Hypothalamus (tissue), 51 donors: ENCODE measurements at regions not wholly inside any gene's neighbourhood (a gene's known extent, or its start where the extent isn't known, plus 50 kb on each side); places are given as distances from the start of the nearest gene placed in this dataset.
"Not testable (repeated sequence)": the region's sequence is repeated elsewhere in the genome, so short reads cannot be mapped to it uniquely, and the experiment has no call there.

Source experiments
- DNase-seq, 51 donors: peaks; one replicate each; lab custom pipeline; 2025; lab: John Stamatoyannopoulos, UW

- DNase-seq, result no peak
These were observed 237.5 kb upstream of the POGK start for GRCh38 chr1:166601650-166602278.

- DNase-seq, result not testable (repeated sequence)
These were observed 236.5 kb upstream of the POGK start for GRCh38 chr1:166602801-166603200.

GRCh38 chr1:166603296-166603695 is 236.0 kb upstream of the POGK start:
- DNase-seq, result no peak

- no peak for DNase-seq
These were observed 234.1 kb upstream of the POGK start for GRCh38 chr1:166605137-166605536.

- DNase-seq, result no peak
These were observed 226.4 kb upstream of the POGK start for GRCh38 chr1:166612886-166613285.

DNA sequence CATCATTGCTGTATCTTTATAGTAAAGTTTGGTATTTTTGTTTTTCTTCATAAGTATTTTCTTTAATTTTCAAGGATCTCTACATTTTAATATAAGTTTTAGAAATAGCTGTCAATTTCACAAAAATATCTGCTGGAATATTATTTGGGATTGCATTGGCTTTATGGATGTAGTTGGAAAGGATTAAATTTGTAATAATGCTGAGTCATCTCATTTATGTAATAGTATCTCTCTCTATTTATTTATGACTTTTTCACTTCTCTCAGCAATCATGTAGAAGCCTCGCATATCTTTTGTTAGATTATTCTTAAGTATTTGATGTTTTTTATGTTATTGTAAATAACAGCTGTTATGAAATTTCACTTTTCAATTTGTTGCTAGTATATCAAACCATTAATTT is 223.1 kb upstream of the POGK start:
- DNase-seq, result no peak

- DNase-seq, result no peak
These were observed 212.6 kb upstream of the POGK start for GRCh38 chr1:166626711-166627110.

GRCh38 chr1:166627558-166627957 is 211.7 kb upstream of the POGK start:
- no peak for DNase-seq

GRCh38 chr1:166628259-166628658 is 211.0 kb upstream of the POGK start:
- DNase-seq, result no peak

- no peak for DNase-seq
These were observed 209.3 kb upstream of the POGK start for GRCh38 chr1:166629946-166630345.

GRCh38 chr1:166630369-166630768 is 208.9 kb upstream of the POGK start:
- DNase-seq, result no peak

GRCh38 chr1:166638137-166638536 is 201.1 kb upstream of the POGK start:
- no peak for DNase-seq

DNA sequence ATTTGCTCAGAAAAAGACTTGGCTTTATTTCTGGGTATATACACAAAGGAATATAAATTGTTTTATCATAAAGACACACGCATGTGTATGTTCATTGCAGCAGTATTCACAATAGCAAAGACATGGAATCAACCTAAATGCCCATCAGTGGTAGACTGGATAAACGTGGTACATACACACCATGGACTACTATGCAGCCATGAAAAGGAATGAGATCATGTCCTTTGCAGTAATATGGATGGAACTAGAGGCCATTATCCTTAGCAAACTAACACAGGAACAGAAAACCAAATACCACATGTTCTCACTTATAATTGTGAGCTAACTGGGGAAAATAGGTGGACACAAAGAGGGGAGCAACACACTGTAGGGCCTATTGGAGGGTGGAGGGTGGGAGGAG is 182.0 kb upstream of the POGK start:
- DNase-seq, result not testable (repeated sequence)

DNA sequence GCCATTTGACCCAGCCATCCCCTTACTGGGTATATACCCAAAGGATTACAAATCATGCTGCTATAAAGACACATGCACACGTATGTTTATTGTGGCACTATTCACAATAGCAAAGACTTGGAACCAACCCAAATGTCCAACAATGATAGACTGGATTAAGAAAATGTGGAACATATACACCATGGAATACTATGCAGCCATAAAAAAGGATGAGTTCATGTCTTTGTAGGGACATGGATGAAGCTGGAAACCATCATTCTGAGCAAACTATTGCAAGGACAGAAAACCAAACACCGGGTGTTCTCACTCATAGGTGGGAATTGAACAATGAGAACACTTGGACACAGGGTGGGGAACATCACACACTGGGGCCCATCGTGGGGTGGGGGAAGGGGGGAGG is 172.5 kb upstream of the POGK start:
- not testable (repeated sequence) for DNase-seq

DNA sequence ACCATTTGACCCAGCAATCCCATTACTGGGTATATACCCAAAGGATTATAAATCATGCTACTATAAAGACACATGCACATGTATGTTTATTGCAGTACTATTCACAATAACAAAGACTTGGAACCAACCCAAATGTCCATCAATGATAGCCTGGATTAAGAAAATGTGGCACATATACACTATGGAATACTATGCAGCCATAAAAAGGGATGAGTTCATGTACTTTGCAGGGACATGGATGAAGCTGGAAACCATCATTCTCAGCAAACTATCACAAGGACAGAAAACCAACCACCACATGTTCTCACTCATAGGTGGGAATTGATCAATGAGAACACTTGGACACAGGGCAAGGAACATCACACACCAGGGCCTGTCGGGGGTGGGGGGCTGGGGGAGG is 171.7 kb upstream of the POGK start:
- not testable (repeated sequence) for DNase-seq

DNA sequence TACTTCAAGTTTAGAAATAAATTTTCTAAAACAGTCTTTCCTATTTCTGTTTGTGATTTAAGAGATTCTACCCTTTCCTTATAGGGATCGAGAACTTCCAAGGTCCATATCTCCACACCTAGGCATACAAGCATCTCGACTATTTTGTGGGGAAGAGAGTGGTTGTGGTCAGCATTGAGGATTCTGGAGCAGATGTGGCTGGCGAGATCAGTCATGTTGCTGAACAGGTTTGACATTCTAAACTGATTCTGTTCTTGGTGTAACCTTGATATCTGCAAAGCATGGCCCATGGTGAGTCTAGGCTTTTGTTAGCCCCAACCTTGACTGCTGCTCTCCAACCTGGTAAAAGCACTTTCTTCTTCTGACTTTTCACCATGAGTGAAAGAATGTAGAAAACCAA is 167.6 kb upstream of the POGK start:
- DNase-seq, result no peak

GRCh38 chr1:166673722-166674121 is 165.6 kb upstream of the POGK start:
- no peak for DNase-seq

DNA sequence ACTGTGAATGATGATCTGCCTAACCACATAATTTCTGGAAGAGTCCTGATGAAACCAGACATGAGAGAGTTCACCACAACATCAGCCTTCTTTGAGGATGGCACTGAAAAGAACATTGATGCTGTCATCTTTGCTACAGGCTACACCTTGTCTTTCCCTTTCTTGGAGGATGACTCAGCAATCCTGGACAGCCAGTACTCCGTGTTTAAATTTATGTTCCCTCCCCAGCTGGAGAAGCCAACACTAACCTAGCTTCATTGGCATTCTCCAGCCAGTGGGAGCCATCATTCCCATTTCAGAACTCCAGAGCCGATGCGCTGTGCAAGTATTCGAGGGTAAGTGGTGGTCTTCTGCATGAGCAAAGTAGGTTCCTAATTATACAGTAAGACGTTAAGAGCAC is 164.1 kb upstream of the POGK start:
- DNase-seq, result no peak

DNA sequence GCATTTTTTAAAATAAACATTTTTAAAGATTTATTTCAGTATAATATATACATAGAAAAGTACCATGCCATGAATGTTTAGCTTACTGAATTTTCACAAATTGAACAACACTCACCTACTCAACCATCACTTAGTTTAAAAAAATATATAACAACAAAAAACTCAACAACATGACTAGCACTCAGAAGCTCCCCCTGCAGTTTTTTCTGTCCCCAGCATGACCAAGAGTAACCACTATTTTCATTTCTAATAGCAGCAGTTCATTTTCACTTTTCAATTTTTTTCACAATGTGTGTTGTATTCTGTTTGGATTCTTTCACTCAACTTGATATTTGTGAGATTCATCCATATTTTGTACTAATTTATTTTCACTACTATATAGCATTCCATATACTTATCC is 162.3 kb upstream of the POGK start:
- DNase-seq, result no peak

GRCh38 chr1:166679369-166679768 is 159.9 kb upstream of the POGK start:
- DNase-seq, result no peak

DNA sequence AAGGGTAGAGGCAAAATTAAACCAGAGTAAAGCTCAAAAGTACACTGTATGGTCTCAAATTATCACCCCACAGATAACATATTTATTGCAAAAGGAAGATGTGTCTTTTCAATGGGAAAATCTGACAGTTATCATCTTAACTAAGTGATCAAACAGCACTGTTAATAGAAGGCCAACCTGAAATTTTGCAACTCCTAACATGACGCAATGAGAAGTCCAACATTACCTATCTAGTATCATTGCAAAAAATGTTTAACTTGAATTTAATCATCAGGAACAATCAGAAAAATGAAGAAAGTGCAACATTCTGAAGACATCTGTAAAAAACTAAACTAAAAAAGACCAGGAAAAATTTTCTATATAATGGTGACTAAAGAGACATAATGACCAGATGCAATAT is 156.7 kb upstream of the POGK start:
- DNase-seq, result no peak

DNA sequence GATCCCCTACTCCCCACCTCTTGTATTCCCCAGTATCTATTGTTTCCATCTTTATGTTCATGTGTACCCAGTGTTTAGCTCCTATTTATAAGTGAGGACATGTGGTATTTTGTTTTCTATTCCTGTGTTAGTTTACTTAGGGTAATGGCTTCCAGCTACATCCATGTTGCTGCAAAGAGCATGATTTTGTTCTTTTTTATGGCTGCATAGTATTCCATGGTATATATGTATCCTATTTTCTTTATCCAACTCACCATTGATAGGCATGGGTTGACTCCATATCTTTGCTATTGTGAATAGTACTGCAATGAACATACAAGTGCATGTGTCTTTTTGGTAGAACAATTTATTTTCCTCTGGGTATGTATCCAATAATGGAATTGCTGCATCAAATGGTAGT is 154.6 kb upstream of the POGK start:
- DNase-seq, result not testable (repeated sequence)

DNA sequence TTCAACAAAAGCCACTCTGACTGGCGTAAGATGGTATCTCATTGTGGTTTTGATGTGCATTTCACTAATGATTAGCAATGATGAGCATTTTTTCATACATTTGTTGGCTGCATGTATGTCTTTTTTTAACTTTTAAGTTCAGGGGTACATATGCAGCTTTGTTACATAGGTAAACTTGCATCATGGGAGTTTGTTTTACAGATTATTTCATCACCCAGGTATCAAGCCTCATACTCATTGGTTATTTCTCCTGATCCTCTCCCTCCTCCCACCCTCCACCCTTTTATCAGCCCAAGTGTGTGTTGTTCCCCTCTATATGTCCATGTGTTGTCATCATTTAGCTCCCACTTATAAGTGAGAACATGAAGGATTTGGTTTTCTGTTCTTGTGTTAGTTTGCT is 154.1 kb upstream of the POGK start:
- no peak for DNase-seq
